Posterior cingulate gyrus (tissue), 11 donors: ENCODE measurements at regions not wholly inside any gene's neighbourhood (a gene's known extent, or its start where the extent isn't known, plus 50 kb on each side); places are given as distances from the start of the nearest gene placed in this dataset.

ENCODE experiments used
- DNase-seq, 10 donors: peaks; one replicate each; pipeline versions ENCODE4 v3.0.0 to v3.0.0-alpha.2; 2020 to 2021; ENCODE audit warnings: mixed read lengths in 3 of 10
- intact Hi-C: fragments of 100-400 bp; cut with DNase I; formaldehyde crosslinking; loops from one replicate; pipeline ENCODE4 v1.15.1; 2023

DNA sequence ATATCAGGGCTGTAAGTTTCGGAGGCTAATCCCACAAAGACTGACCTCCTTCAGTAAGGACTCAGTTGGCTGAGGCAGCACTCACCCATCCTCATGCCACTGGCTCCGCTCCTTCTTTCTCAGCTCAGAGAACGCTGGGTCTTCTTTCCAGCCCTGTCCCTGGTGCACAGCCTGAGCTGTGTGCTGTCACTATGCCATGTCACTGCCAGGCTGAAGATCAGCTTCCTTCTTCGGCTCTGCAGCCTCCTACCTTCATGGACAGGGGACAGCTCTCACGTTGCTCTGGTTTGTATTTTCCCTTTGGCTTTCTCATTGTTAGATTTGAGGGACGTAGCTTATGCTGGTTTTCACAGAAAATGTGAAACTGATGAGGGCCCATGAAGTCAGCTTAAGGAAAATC is 437.3 kb downstream of the GLRX3 start:
- no peak for DNase-seq
- intact Hi-C loops: no loop called here

DNA sequence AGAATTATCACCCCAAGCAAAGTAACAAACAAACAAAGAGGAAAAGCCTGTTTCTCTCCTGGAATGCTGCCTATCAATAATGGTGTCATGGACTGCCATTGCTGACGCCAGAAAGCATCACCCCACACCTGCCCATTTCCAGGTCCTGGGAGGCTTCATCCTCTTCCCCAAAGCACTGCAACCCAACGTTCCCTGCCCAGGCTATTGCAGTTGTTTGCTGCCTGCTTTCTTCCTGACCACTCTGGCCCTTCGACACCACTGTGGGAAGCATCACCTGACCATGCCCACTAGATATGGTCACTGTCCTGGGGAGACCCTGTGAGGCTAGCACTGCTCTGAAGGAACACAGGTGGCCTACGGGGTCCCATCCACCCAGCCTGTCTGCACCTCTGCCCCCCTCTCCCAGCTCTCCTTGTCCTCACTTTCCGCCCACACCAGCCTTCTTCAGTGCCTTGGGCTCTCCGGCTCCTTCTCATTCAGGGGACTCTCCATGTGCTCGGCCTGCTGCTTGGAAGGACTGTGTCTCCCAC is 439.6 kb downstream of the GLRX3 start:
- no peak for DNase-seq
- intact Hi-C loops: no loop called here

DNA sequence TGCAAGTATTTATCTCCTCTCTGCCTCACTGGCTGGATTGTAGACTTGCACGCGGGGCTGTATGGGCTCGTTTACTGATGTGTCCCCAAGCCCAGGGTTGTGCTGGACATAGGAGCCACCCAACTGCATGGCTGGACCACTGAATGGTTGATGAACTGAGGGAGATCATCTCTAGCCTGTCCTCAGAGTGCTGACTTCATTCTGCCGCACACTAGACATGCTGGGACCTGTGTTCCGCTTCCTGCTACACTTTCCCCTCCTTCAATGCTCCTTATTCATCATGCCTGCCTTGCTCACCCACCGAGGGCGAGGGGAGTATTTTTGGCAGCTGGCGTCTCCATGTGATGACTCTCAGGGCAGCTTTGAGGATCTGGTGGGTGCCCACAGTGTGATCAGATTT is 440.2 kb downstream of the GLRX3 start:
- no peak for DNase-seq
- intact Hi-C loops: no loop called here

DNA sequence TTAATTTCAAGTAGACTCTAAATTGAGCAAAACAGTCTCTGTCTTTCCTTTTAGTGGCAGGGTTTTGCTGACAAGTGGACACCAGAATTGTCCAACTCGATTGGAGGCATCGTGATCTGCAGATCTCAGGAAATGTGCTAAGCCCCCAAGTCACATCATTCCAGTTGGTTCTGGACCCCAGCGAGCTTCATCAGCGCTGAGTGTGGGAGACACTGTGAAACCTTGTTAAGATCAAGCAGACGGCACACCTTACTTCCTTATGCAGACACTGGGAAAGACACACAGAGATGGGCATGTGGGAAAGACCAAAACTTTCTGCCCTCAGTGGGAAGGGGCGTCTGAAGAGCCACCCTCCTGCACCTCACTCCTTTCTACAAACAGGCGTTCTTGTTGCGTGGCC is 440.8 kb downstream of the GLRX3 start:
- intact Hi-C loops: no loop called here
- no peak for DNase-seq

DNA sequence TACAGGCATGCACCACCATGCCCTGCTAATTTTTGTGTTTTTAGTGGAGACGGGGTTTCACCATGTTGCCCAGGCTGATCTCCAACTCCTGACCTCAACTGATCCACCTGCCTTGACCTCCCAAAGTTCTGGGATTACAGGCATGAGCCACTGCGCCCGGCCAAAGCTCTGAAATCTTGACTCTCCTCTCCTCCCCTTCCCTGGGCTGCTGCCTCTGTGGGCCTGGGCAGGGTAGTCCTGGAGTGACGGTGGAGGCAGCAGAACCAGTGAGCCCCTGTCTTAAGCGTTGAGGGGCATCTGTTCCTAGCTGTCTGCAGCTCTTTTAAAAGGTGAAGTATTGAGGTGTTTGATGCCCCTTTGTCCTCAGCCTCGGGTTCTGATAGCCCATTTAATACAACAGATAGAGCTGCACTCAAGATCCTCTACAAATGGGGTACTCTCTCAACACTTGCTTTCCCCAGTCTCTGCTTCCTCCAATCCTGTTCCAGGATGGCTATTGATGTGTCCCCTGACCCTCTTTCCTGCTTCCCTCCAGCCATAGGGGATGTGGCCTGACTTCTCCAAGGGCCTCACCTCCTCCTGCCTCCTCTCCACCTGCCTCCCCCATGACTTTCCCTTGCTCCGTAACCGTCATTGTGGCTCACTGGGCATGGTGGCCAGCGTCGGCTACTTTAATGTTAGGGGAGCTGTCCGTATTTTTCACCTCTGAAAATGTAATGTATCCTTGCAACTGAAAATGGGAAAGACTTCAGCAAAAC is 442.5 kb downstream of the GLRX3 start:
- no peak for DNase-seq
- intact Hi-C loops: no loop called here

DNA sequence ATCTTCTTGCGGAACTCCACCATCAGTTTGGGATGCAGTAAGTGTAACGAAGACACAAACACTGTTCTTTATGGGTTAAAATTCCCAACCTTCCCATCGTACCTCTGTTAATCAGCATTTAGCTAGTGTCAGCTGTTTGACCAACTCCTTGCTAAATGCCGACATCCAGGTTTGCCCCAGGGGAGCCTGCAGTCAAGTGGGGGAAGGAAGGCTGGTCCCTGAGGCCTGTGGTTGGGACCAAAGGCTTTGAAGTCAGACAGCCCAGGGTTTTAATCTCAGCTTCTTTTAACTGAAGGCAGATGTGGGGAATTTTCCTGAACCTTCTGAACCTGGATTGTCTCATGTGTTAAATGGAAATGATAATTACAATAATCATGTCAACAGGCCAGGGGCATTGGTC is 443.7 kb downstream of the GLRX3 start:
- no peak for DNase-seq
- intact Hi-C loops: no loop called here

DNA sequence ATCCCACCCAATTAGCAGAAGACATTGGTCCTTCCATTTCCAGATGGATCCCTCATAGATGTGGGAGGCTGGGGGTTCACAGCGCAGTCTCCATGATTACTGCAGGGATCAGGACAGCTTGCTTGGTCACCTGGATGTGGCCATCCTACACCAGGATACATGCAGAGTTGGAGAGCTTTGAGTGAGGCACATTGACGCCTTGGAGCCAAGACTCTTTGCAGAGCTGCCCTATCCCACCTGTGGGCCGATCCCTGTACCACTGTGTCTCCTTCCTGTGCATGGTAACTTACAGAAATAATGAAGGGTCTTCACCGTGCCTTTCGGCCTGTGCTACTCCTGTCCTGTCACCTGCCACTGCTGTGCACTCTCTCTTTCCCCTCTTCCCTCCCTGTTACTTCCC is 444.8 kb downstream of the GLRX3 start:
- DNase-seq: no peak
- intact Hi-C loops: no loop called here

DNA sequence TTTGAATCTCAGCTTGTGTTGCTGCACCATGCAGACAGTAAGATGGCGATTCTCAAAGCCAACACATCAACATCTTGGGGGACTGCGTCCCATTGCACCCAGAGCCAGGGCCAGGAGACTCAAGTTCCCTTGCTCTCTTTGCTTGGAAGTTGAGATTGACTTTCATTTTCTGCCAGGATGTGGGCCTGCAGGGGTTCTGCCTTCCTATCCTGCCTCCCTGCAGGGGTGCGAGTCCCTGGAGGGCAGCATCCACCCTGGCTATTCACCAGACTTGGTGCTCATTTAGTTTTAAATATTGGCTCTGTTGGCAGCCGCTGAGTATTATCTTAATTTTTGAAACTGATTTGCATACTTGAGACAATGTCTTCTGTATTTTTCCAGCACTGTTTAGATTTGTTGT is 451.5 kb downstream of the GLRX3 start:
- intact Hi-C loops: no loop called here
- DNase-seq: no peak

DNA sequence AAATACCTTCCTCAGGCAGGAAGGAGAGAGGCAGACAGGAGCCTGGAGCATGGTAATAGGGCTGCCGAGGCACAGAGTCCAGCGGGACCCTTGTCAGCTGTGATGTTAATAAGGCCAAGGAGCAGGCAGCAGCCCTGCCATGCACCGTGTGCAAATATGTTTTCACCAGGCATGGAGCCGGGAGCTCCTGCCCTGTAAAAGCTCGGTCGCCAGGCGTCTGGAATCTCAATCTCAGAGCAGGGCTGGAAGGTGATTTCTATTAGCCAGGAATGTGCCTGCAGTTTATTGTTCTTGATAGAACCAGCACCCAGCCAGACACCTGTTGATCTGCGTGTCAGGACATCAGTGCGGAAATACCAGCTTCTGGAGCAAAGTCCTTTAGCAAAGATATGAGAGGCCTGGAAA is 469.8 kb downstream of the GLRX3 start:
- no peak for DNase-seq
- intact Hi-C loops: no loop called here

DNA sequence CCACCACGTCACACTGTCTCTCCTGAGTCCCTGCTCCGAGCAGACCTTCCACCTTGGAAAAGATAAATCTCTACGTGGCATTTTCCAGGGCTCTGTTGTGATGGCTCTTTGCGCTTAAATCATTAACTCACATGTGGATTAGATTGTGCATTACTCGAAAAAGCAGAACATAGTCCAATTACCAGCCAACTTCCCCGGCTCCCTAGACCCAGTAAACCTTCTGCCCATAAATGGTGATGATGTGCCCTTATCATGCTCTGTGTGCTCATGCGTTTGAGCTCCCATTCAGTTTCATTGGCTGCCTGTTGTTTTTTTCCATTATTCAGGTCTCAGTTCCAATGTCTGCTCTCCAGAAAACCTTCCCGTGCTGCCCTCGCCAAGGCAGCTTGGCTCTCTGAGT is 471.2 kb downstream of the GLRX3 start:
- intact Hi-C loops: no loop called here

DNA sequence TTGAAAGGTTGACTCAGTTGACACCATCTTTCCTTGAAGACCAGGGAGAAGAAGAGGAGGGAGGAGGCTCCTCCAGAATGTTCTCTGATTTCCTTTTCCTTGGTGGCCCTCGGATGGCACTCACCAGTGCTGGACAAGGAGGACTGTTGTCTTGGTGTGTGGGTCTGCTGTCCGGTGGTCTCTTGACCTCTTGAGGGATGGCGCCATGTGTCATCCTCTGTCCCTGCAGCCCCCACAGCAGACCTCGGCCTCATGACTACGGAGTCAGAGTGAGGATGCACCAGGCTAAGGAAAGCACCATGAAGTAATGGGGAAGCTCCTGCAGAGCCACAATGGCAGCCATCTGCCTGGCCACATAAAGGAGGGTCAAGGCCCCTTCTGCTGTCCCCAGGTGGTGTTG is 475.0 kb downstream of the GLRX3 start:
- intact Hi-C loops: no loop called here
- no peak for DNase-seq

More for the DNA sequence above, 471.2 kb downstream of the GLRX3 start:
- no peak for DNase-seq

DNA sequence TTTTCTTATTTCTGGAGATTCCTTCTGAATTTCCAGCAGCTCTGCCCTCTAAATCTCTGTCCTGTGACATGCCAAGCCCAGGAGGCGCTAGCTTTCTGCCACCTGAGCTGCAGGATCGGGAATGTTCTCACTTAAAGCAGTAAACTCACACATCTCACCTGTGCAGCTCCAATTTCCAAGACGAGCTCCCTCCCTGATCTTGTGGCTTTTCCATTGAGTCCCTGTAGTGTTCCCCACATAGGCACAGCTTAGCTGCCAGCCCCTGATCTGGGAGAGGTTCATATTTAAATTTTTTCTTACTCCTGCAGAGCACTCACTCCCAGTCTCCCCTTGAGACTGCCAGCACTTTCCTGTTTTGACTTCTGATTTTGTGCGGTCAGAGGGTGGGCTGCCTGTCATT is 479.3 kb downstream of the GLRX3 start:
- DNase-seq: no peak
- intact Hi-C loops: no loop called here

DNA sequence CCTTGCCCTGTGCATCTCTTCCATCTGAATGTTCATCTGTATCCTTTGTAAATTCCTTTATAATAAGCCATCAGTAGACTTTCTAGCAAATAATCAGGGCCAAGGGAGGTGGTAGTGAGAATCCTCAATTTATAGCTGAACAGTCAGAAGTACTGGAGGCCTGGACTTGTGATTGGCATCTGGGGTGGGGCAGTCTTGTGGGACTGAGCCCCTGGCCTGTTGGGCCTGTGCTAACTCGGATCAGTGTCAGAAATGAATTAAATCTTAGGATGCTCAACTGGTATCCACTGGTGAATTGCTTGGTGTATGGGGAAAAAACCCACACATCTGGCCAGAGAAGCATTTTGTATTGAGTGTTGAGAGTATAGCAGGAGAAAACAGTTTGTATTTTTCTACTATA is 481.8 kb downstream of the GLRX3 start:
- intact Hi-C loops: no loop called here
- DNase-seq: no peak

DNA sequence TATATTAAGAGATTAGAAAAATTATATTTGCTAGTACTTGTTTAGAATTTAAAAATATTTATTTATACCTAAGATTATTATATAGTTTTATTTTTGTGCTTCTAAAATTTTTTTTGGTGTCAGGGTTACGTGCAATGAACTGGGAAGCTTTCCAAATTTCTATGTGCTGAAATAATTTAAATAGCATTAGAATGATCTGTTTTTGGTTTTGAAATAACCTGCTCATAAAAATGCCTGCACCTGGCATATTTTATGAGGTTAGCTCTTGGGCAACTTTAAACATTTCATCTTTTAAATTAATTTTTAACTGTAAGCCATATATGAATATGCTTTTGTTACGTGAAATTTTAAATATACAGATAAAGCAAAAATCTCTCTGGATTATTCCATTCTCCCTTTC is 482.5 kb downstream of the GLRX3 start:
- intact Hi-C loops: no loop called here
- DNase-seq: no peak

DNA sequence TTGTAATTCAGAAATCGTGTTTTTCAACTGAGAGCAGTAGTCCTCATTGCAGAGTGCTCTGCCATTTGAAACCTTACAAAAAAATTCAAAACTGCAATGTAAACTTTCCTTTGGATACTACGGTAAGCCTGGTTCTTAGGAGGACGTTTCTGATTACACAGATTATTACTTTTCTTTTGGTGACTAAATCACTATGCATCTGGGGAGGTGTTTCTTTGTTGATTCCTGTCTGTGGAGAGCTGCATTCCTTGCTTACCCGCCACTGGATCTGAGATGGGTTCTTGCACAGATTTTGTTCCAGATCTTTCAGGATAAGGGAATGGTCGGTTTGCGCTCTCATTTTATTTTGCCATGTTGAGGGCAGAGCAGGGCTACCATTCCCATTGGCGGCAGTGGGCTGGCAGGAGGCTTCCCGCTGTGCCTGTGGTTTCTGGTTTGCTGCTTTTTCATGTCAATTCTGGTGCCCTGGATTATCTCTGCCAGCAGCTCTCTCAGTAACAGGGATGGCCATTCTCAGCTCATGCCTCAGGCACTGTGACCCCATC is 485.1 kb downstream of the GLRX3 start:
- DNase-seq: no peak
- intact Hi-C loops: no loop called here

DNA sequence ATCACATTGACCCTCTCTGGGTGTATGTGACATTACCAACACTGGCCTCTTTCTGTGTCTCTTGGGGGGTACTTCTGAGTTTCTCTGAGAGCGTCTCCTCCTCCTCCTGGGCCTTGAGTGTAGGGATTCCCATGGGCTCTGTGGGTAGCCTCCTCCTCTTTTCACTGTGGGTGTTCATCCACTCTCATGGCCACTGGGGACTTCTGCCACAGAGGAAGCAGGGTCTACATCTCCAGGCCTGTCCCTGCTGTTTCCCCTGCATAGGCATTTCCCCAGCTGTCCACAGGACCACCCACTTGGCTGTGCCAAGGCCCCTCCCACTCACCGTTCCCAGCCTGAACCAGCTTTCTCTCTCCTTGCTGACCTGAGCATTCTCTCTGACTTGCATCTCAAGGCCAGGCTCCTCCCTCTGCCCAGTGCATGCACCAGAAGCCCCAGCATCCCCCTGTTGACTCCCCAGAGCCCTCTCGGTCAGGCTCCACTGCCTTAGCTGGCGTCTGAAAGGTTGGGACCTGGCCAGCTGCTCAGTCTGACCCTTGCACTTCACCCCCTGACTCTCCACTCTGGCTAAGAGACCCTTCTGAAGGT is 487.6 kb downstream of the GLRX3 start:
- no peak for DNase-seq

DNA sequence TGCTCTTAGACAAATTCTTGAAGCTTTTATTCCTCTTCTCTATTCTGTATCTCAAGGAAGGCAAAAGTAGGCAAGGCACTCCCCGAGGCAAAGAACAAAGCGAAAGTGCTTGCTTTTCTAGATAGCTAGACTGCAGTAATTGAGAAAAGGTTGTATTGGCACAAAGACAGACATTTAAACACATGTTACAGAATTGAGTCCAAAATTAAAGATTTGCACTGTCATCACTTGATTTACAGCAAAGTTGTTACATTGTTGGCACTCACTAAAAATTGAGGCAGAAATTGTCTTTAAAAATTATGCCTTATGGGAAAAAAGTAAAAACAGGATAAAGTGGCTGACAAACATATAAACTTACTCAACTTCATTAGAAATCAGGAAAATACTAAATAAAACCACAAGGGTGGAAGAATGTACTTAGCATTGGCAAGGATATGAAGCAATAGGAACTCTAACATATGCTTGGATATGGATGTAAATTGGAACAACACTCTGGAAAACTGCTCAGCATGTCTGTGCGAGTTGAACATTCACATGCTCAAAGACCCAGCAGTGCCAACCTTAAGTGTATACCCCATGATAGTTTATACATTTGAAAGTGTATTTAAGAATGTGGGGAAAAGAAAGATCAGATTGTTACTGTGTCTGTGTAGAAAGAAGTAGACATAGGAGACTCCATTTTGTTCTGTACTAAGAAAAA is 491.3 kb downstream of the GLRX3 start:
- intact Hi-C loops: no loop called here
- DNase-seq: no peak

More for the DNA sequence above, 487.6 kb downstream of the GLRX3 start:
- intact Hi-C loops: no loop called here

DNA sequence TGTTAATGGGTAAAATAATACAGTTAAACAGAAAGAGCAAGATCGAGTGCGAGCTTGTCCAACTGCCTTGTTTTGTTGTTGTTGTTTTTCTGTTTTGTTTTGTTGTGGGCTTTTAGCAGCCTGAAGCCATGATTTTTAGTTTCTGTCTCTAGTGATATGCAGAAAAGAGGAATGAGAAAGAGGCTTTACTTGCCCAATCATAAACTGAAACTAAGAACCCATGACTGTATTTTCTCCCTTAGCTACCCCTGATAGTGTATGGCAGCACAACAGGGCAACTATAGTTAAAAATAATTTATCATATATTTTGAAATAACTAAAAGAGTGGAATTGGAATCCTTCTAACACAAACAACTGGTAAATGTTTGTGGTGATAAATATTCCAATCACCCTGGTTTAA is 493.9 kb downstream of the GLRX3 start:
- intact Hi-C loops: no loop called here
- DNase-seq: no peak

DNA sequence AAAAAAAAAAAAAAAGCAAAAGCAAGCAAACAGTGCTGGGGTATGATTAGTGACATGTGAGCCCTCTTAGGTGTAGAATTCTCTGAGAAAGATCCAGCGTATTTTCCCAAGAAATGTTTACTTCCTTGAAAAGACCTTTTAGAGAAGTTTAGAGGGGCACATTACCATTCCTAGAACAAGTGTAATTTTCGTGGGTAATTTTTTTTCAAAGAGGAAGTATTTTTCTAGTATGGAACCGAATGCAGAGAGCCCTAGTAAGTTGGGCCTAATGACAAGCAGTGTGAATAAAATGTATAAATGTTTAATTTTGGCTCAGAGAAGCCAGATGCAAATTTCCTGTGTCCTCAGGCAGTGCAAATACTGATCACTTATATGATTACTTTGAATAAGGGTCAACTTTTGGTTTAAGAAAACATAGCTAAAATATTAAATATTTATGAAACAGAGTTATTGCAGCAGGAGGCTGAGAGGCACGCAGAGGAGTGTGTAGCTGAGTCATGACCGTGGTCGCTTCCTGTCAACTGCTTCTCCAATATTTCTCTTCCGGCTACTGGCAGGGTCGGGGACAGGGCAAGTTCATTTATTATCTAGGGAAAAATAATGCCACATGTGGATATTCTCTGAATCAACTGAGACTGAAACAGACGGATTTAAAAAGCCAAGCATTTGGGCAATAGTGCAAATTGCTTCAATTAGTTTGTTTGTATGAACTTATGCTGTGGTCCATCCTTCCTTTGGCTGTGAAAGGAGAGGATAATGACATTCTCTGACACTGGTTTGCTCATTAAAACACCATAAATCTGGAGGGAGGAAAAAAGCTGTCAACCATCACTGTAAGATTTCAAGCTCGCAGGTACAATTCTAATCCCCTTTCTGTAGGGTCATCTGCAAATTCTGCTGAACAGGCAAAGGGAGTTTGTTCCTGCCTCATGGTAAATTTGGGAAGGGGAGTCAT is 495.2 kb downstream of the GLRX3 start:
- no peak for DNase-seq
- intact Hi-C loops: no loop called here

DNA sequence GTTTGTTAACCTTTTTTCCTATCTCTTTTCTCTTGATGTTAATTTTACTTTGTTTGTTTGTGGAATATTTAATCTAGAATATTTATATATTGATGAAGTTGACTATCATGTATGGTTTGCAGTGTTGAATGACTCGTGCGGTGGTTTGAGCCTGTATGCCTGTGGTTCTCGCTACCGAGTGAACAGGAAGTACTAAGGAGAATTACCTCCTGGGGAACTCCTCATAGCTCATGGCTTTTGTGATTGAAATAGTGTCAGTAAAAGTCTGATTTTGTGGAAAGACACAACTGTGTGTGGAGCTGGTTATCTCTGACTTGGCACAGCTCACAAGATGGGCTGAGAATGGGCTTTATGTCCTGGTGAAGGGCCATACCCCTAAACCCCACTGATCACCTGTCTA is 498.6 kb downstream of the GLRX3 start:
- intact Hi-C loops: no loop called here

More for the DNA sequence above, 498.6 kb downstream of the GLRX3 start:
- DNase-seq: no peak
